A549 (cell line): ENCODE measurements at regions not wholly inside any gene's neighbourhood (a gene's known extent, or its start where the extent isn't known, plus 50 kb on each side); places are given as distances from the start of the nearest gene placed in this dataset.

ENCODE experiments used
- ATAC-seq, 2 experiments: fragments of 200-7000 bp in 1 of 2; fragments of >200 bp in 1 of 2; cut with Nextera tagmentation in 1 of 2; cut with Tn5 transposase in 1 of 2; 3 replicates each; pipeline versions ENCODE4 v1.8.0 to v1.9.1; 2018 to 2020; ENCODE audit warnings: mild to moderate bottlenecking in 1 of 2, moderate library complexity in 1 of 2
- CTCF ChIA-PET: fragments of 300-600 bp; sonication (Branson Sonifier 250); formaldehyde crosslinking; extraction: SDS; loops from one replicate; lab custom pipeline; 2021; ENCODE audit warnings: antibody characterized with exemption, inconsistent platforms; lab: Yijun Ruan, JAX
- POLR2A ChIA-PET: fragments of 350-600 bp; formaldehyde crosslinking; extraction: SDS; loops from one replicate; lab custom pipeline; 2021; ENCODE audit warnings: antibody characterized with exemption, inconsistent platforms; lab: Yijun Ruan, JAX
- DNase-seq, 2 experiments: peaks; one replicate each; pipeline versions ENCODE4 v3.0.0 to v3.0.0-alpha.2; 2011 to 2016; ENCODE audit warnings: low read depth in 1 of 2, low spot score in 1 of 2
- FAIRE-seq: peaks from 2 replicates; lab custom pipeline; 2011; peaks lifted over from hg19 to GRCh38; lab: Jason Lieb, UNC
- H3K27ac ChIP-seq, 2 experiments: fragments of >200 bp; sonication (Bioruptor Twin); formaldehyde crosslinking; 3 replicates each; pipeline ENCODE4 v1.5.1; 2016 to 2017
- H3K4me1 ChIP-seq: fragments of >200 bp; sonication (Bioruptor Twin); formaldehyde crosslinking; 3 replicates; pipeline ENCODE4 v1.6.1; 2016
- H3K4me2 ChIP-seq: fragments of >200 bp; sonication (Bioruptor Twin); formaldehyde crosslinking; 3 replicates; pipeline ENCODE4 v1.6.1; 2016
- H3K4me3 ChIP-seq: fragments of >200 bp; sonication (Bioruptor Twin); formaldehyde crosslinking; 3 replicates; pipeline ENCODE4 v1.5.1; 2016
- H3K9me3 ChIP-seq: fragments of >200 bp; sonication (Bioruptor Twin); formaldehyde crosslinking; 3 replicates; pipeline ENCODE4 v1.6.1; 2016
- BCL3 ChIP-seq: fragments of >200 bp; sonication (Bioruptor Twin); formaldehyde crosslinking; IDR thresholded peaks from 3 replicates; pipeline ENCODE4 v1.6.1; 2016
- CEBPB ChIP-seq, 2 experiments: fragments of >200 bp in 1 of 2; sonication (Bioruptor Twin) in 1 of 2; formaldehyde crosslinking in 1 of 2; IDR thresholded peaks; 2 replicates each; pipeline ENCODE4 v1.6.1; 2012 to 2016
- E2F6 ChIP-seq: IDR thresholded peaks from 2 replicates; pipeline ENCODE4 v1.6.1; 2012; ENCODE audit warnings: low read depth, borderline replicate concordance
- EHF ChIP-seq: fragments of 250-450 bp; sonication (Bioruptor Pico); IDR thresholded peaks from 2 replicates; pipeline ENCODE4 v1.5.0; 2020; ENCODE audit warnings: mild to moderate bottlenecking
- EHMT2 ChIP-seq: fragments of 200-600 bp; sonication (generic); IDR thresholded peaks from 2 replicates; pipeline ENCODE4 v1.6.1; 2016; ENCODE audit warnings: antibody characterized with exemption, low read depth, mild to moderate bottlenecking, moderate library complexity
- EP300 ChIP-seq, 2 experiments: fragments of >200 bp; sonication (Bioruptor Twin); formaldehyde crosslinking; IDR thresholded peaks; 2 replicates in 1 of 2; 3 replicates in 1 of 2; pipeline ENCODE4 v1.6.1; 2016 to 2017
- FOSB ChIP-seq: fragments of 250-450 bp; sonication (Bioruptor Pico); IDR thresholded peaks from 2 replicates; pipeline ENCODE4 v1.5.0; 2020; ENCODE audit warnings: mild to moderate bottlenecking, moderate library complexity
- GATA3 ChIP-seq: IDR thresholded peaks from 2 replicates; pipeline ENCODE4 v1.6.1; 2012; ENCODE audit warnings: borderline replicate concordance
- HMGXB4 ChIP-seq: fragments of 250-450 bp; sonication (Bioruptor Pico); IDR thresholded peaks from 2 replicates; pipeline ENCODE4 v1.5.0; 2021; ENCODE audit warnings: mild to moderate bottlenecking, moderate library complexity, borderline replicate concordance
- HOXA7 ChIP-seq: fragments of 250-450 bp; sonication (Bioruptor Pico); IDR thresholded peaks from 2 replicates; pipeline ENCODE4 v1.5.0; 2020; ENCODE audit warnings: mild to moderate bottlenecking, moderate library complexity
- HOXB13 ChIP-seq: fragments of 250-450 bp; sonication (Bioruptor Pico); IDR thresholded peaks from 2 replicates; pipeline ENCODE4 v1.5.0; 2020; ENCODE audit warnings: low read depth, mild to moderate bottlenecking, moderate library complexity
- JUNB ChIP-seq: fragments of >200 bp; sonication (Bioruptor Twin); formaldehyde crosslinking; IDR thresholded peaks from 2 replicates; pipeline ENCODE4 v1.6.1; 2016
- MYC ChIP-seq: IDR thresholded peaks from 2 replicates; pipeline ENCODE4 v1.6.1; 2012; ENCODE audit warnings: mild to moderate bottlenecking, inconsistent platforms, low read length, improper control_type of control experiment, borderline replicate concordance
- NR3C1 ChIP-seq: fragments of >200 bp; sonication (Bioruptor Twin); formaldehyde crosslinking; IDR thresholded peaks from 3 replicates; pipeline ENCODE4 v1.6.1; 2017
- POLR2AphosphoS2 ChIP-seq: conservative IDR thresholded peaks from 2 replicates; pipeline ENCODE4 v1.6.1; 2012; ENCODE audit warnings: low read length, improper control_type of control experiment, inconsistent platforms
- RAD21 ChIP-seq, 2 experiments: fragments of >200 bp in 1 of 2; sonication (Bioruptor Twin) in 1 of 2; formaldehyde crosslinking in 1 of 2; IDR thresholded peaks in 1 of 2; conservative IDR thresholded peaks in 1 of 2; 2 replicates in 1 of 2; 3 replicates in 1 of 2; pipeline ENCODE4 v1.6.1; 2012 to 2018; ENCODE audit warnings: inconsistent platforms in 1 of 2
- SMC3 ChIP-seq: fragments of >200 bp; sonication (Bioruptor Twin); formaldehyde crosslinking; IDR thresholded peaks from 3 replicates; pipeline ENCODE4 v1.6.1; 2018; ENCODE audit warnings: inconsistent platforms
- ZSCAN20 ChIP-seq: fragments of 250-450 bp; sonication (Bioruptor Pico); IDR thresholded peaks from 2 replicates; pipeline ENCODE4 v1.8.0; 2022; ENCODE audit warnings: mild to moderate bottlenecking, moderate library complexity
- WGBS: methylation state at CpG from one replicate; pipeline ENCODE4 v1.1.6; 2017; ENCODE audit errors: missing lambda C conversion rate; 5-methylcytosine and 5-hydroxymethylcytosine counted together
- TF ChIP-seq, protein P1 (sequence below): fragments of 200-600 bp; sonication (generic); IDR thresholded peaks from 2 replicates; pipeline ENCODE4 v1.6.1; 2016; ENCODE audit warnings: antibody characterized with exemption, mild to moderate bottlenecking, moderate library complexity
- TF ChIP-seq, protein P2 (sequence below): IDR thresholded peaks from 2 replicates; pipeline ENCODE4 v1.6.1; 2012

DNA sequence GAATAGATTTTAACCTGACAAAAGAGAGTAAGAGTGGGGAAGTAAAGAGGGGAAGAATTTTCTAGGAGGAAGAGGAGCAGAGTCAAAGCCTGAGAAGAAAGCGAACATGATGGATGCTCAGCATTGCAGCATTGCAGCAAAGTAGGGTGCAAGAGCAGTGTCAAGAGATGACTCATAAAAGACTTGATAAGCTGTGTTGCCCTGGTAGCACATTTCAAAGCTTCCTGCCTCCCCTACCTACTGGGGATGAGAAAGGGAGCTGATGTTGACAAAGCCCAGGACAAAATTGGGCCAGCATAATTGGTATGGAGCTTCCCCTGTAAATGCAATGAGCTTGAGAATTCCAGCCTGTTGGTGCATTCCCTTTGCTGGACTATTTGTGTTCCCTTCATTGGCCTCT is 121.6 kb upstream of the ST8SIA2 start:
- FAIRE-seq (no peak), DNase-seq (no peak)
- H3K4me3 ChIP-seq, result no peak overlapping the region
- no peak overlapping the region for H3K27ac ChIP-seq
- no peaks in the 10 kb centered on the region for H3K4me1 ChIP-seq
- CTCF ChIA-PET, result interaction anchor here (1.1 to 1.6 kb wide), 2 partner anchors 9 to 443 kb away, joined by 4 read pairs; no protein-coding TSS in a partner anchor
- H3K4me2 ChIP-seq, result no peak overlapping the region
- 25% methylated on average over 1 of the region's 1 CpG for WGBS
- TF ChIP-seq RAD21 (conservative IDR thresholded peaks at IDR 0.05 in 1 of 2, IDR thresholded peaks at IDR 0.05 in 1 of 2), result no peak
- no peak for TF ChIP-seq NR3C1
- TF ChIP-seq EHF (CRISPR knock-in tag), result no peak
- TF ChIP-seq MYC, result no peak
- TF ChIP-seq HOXA7, result no peak
- no peak for TF ChIP-seq JUNB
- TF ChIP-seq SMC3, result no peak
- TF ChIP-seq, all 56 proteins: peak for 0
- no peaks in the 10 kb centered on the region for H3K9me3 ChIP-seq
- POLR2A ChIA-PET, result no interaction called here
- ATAC-seq, result no peak

DNA sequence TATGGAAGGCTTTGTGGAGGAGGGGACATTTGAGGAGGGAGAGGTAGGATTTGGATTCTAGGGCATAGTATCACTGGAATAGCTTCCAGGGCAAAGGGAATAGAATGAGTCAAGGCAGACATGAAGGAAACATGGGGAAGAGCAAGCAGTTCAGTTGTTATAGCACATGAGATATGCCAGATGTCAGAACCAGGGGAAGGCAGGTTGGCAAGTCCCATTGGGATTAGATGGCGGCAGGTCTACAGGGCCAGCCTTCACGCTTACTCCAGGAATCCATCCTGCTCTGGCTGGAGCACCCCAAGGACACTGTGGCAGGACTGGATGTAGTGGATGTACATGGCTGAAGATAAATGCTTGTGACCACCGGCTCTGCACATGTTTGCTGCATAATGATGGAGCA is 120.4 kb upstream of the ST8SIA2 start:
- ChIA-PET POLR2A (no interaction called here), CTCF (interaction anchor here (1.4 to 1.6 kb wide), 2 partner anchors 10 to 441 kb away, joined by 4 to 5 read pairs; no protein-coding TSS in a partner anchor)
- Histone ChIP-seq H3K4me1 (no peaks in the 10 kb centered on the region), H3K27ac (no peak overlapping the region), H3K9me3 (no peaks in the 10 kb centered on the region), H3K4me2 (no peak overlapping the region), H3K4me3 (no peak overlapping the region)
- 19% methylated on average over 3 of the region's 3 CpGs for WGBS
- FAIRE-seq (no peak), DNase-seq (no peak), ATAC-seq (no peak)
- TF ChIP-seq HOXB13 (CRISPR knock-in tag) (no peak), POLR2AphosphoS2 (no peak), EHMT2 (no peak), NR3C1 (no peak), ZSCAN20 (CRISPR knock-in tag) (no peak), MYC (no peak), GATA3 (no peak), BCL3 (no peak), FOSB (CRISPR knock-in tag) (no peak), EP300 (IDR thresholded peaks at IDR 0.05) (no peak), CEBPB (IDR thresholded peaks at IDR 0.05) (no peak)
- TF ChIP-seq, protein P1, sequence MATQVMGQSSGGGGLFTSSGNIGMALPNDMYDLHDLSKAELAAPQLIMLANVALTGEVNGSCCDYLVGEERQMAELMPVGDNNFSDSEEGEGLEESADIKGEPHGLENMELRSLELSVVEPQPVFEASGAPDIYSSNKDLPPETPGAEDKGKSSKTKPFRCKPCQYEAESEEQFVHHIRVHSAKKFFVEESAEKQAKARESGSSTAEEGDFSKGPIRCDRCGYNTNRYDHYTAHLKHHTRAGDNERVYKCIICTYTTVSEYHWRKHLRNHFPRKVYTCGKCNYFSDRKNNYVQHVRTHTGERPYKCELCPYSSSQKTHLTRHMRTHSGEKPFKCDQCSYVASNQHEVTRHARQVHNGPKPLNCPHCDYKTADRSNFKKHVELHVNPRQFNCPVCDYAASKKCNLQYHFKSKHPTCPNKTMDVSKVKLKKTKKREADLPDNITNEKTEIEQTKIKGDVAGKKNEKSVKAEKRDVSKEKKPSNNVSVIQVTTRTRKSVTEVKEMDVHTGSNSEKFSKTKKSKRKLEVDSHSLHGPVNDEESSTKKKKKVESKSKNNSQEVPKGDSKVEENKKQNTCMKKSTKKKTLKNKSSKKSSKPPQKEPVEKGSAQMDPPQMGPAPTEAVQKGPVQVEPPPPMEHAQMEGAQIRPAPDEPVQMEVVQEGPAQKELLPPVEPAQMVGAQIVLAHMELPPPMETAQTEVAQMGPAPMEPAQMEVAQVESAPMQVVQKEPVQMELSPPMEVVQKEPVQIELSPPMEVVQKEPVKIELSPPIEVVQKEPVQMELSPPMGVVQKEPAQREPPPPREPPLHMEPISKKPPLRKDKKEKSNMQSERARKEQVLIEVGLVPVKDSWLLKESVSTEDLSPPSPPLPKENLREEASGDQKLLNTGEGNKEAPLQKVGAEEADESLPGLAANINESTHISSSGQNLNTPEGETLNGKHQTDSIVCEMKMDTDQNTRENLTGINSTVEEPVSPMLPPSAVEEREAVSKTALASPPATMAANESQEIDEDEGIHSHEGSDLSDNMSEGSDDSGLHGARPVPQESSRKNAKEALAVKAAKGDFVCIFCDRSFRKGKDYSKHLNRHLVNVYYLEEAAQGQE, result no peak
- TF ChIP-seq, protein P2, sequence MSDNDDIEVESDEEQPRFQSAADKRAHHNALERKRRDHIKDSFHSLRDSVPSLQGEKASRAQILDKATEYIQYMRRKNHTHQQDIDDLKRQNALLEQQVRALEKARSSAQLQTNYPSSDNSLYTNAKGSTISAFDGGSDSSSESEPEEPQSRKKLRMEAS, result no peak

DNA sequence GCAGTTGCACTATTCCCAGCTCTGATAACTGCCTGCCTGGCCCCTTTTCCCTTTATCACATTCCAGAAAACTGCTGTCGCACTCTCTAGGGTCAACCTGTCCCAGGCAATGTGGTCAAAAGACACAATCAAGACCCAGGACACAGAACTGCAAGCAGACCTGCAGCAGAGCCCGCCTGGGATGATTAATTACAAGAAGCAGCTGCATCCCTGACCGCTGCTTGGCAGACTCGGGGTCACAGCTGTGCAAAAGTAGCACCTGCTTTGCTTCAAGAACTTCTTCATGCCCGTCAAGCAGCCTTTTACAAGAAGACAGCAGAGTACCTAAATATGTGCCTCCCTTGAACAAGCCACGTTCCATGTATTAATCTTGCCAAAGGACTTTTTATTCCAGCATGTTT is 120.0 kb upstream of the ST8SIA2 start:
- no peak overlapping the region for H3K27ac ChIP-seq
- no peak for FAIRE-seq
- ATAC-seq, result no peak
- no peak overlapping the region for H3K4me2 ChIP-seq
- POLR2A ChIA-PET, result no interaction called here
- DNase-seq, result no peak
- 7% methylated on average over 6 of the region's 6 CpGs for WGBS
- no peaks in the 10 kb centered on the region for H3K4me1 ChIP-seq
- TF ChIP-seq EHMT2, result no peak
- no peak for TF ChIP-seq FOSB (CRISPR knock-in tag)
- no peak for TF ChIP-seq HMGXB4 (CRISPR knock-in tag)
- TF ChIP-seq E2F6, result no peak
- CTCF ChIA-PET, result interaction anchor here (1.4 to 1.6 kb wide), 2 partner anchors 11 to 441 kb away, joined by 4 to 5 read pairs; no protein-coding TSS in a partner anchor
- no peak overlapping the region for H3K4me3 ChIP-seq
- no peaks in the 10 kb centered on the region for H3K9me3 ChIP-seq
